OCI-LY7 (cell line): ENCODE measurements at regions not wholly inside any gene's neighbourhood (a gene's known extent, or its start where the extent isn't known, plus 50 kb on each side); places are given as distances from the start of the nearest gene placed in this dataset.

Experiments
- BruUV-seq: library from RNA; stranded (reverse); fragments of 400-500 nt; replicated peaks from 2 replicates; lab custom pipeline; 2021; lab: Mats Ljungman, UMichigan
- CTCF ChIA-PET: fragments of 300-600 bp; sonication (Branson Sonifier 250); formaldehyde crosslinking; loops from one replicate; lab custom pipeline; 2022; ENCODE audit warnings: antibody characterized with exemption; ENCODE audit not compliant: unreplicated experiment; lab: Charles Lee
- POLR2A ChIA-PET: fragments of 300-600 bp; sonication (Branson Sonifier 250); formaldehyde crosslinking; loops from one replicate; lab custom pipeline; 2022; ENCODE audit warnings: antibody characterized with exemption; lab: Charles Lee
- DNase-seq: peaks from one replicate; pipeline ENCODE4 v3.0.0-alpha.2; 2015; ENCODE audit warnings: low spot score
- H2AFZ ChIP-seq: fragments of 200-600 bp; sonication (generic), shearing (Covaris generic); 2 replicates; pipeline ENCODE4 v1.6.1; 2014; ENCODE audit warnings: mild to moderate bottlenecking, antibody characterized with exemption, low read length, moderate library complexity
- H3K27ac ChIP-seq: fragments of 200-600 bp; sonication (generic); 2 replicates; pipeline ENCODE4 v1.5.1; 2014; ENCODE audit warnings: mixed run types, low read depth, mild to moderate bottlenecking, moderate library complexity, low read length, inconsistent platforms; ENCODE audit not compliant: poor library complexity, severe bottlenecking
- H3K36me3 ChIP-seq: fragments of 200-600 bp; sonication (generic); 2 replicates; pipeline ENCODE4 v1.6.1; 2014; ENCODE audit warnings: mild to moderate bottlenecking, antibody characterized with exemption, low read length, moderate library complexity, mixed read lengths; ENCODE audit not compliant: insufficient read depth
- H3K4me1 ChIP-seq: fragments of 200-600 bp; sonication (generic); 2 replicates; pipeline ENCODE4 v1.5.1; 2014; ENCODE audit warnings: mild to moderate bottlenecking, low read length; ENCODE audit not compliant: insufficient read depth, poor library complexity, severe bottlenecking
- H3K4me2 ChIP-seq: fragments of 200-600 bp; sonication (generic); 2 replicates; pipeline ENCODE4 v1.6.1; 2014; ENCODE audit warnings: mild to moderate bottlenecking, low read length
- H3K4me3 ChIP-seq: fragments of 200-600 bp; sonication (generic); 2 replicates; pipeline ENCODE4 v1.5.1; 2014; ENCODE audit warnings: mild to moderate bottlenecking, low read depth, low read length; ENCODE audit not compliant: poor library complexity, severe bottlenecking
- H3K79me2 ChIP-seq: fragments of 200-600 bp; sonication (generic); 2 replicates; pipeline ENCODE4 v1.6.1; 2016; ENCODE audit warnings: low read depth, mild to moderate bottlenecking, low read length, moderate library complexity, mixed read lengths; ENCODE audit not compliant: insufficient read depth
- H3K9me2 ChIP-seq: fragments of 200-600 bp; sonication (generic); 2 replicates; pipeline ENCODE4 v1.6.1; 2016; ENCODE audit warnings: mild to moderate bottlenecking, low read length, mixed read lengths; ENCODE audit not compliant: insufficient read depth
- H3K9me3 ChIP-seq: fragments of 200-600 bp; sonication (generic); 2 replicates; pipeline ENCODE4 v1.6.1; 2014; ENCODE audit warnings: mild to moderate bottlenecking, mixed run types, low read length, mixed read lengths
- H4K20me1 ChIP-seq: fragments of 200-600 bp; sonication (generic); 2 replicates; pipeline ENCODE4 v1.6.1; 2014; ENCODE audit warnings: mild to moderate bottlenecking, antibody characterized with exemption, low read length, moderate library complexity, mixed read lengths; ENCODE audit not compliant: insufficient read depth
- EZH2phosphoT487 ChIP-seq: fragments of 200-600 bp; sonication (generic); IDR thresholded peaks from 2 replicates; pipeline ENCODE4 v1.6.1; 2018; ENCODE audit warnings: low read depth, borderline replicate concordance, mild to moderate bottlenecking, mixed run types, antibody characterized with exemption, low read length, moderate library complexity, mixed read lengths
- intact Hi-C: fragments of 100-400 bp; cut with micrococcal nuclease; formaldehyde crosslinking; loops from one replicate; pipeline ENCODE4 v1.10.0; 2022; ENCODE audit not compliant: unreplicated experiment
- TF ChIP-seq, protein P1 (sequence below): fragments of 200-600 bp; sonication (generic); conservative IDR thresholded peaks from 2 replicates; pipeline ENCODE4 v1.5.1; 2014; ENCODE audit warnings: mild to moderate bottlenecking, antibody characterized with exemption, low read length, moderate library complexity, mixed read lengths

DNA sequence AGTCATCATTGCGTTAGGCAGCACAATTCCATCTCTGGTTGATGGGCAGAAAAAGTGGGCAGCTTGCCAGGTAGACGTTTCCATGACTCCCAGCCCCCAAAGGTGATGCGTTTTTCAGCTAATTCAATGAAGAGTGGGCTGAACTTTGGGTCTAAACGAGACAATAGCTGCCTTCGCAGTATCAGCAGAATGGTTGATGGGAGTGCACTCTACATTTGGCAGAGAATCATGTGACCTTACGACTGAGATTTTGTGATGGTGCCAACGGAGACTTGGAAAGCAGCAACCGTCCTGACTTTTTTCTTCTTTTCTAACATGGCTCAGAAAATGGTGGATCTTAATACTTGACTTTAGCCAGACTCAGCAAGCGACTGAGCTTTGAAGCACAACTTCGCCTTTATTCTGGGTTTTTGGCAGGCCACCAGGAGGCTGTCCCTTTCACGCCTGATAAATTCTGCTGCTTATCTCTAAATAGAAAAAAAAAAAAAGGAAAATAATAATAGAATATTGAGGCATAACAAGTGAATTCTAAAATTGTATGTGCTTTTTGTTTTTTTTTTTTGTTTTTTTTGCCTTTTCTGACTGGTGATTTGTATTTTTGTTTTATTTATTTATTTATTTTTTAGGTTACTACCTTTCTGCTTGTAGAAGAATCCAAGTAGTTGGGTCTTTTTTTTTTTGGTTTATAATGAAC, 804.8 kb downstream of the USP25 start:
- Histone ChIP-seq H4K20me1 (no peaks in the 10 kb centered on the region), H3K4me3 (no peak overlapping the region), H3K4me1 (no peaks in the 10 kb centered on the region), H3K9me2 (no peaks in the 10 kb centered on the region), H3K4me2 (no peak overlapping the region), H2AFZ (no peak overlapping the region), H3K36me3 (no peaks in the 10 kb centered on the region), H3K9me3 (peaks cover 9% of the 10 kb centered on the region; the same call in 1 of the 2 replicates), H3K27ac (no peak overlapping the region), H3K79me2 (no peaks in the 10 kb centered on the region)
- no peak for TF ChIP-seq EZH2phosphoT487
- TF ChIP-seq, protein P1, sequence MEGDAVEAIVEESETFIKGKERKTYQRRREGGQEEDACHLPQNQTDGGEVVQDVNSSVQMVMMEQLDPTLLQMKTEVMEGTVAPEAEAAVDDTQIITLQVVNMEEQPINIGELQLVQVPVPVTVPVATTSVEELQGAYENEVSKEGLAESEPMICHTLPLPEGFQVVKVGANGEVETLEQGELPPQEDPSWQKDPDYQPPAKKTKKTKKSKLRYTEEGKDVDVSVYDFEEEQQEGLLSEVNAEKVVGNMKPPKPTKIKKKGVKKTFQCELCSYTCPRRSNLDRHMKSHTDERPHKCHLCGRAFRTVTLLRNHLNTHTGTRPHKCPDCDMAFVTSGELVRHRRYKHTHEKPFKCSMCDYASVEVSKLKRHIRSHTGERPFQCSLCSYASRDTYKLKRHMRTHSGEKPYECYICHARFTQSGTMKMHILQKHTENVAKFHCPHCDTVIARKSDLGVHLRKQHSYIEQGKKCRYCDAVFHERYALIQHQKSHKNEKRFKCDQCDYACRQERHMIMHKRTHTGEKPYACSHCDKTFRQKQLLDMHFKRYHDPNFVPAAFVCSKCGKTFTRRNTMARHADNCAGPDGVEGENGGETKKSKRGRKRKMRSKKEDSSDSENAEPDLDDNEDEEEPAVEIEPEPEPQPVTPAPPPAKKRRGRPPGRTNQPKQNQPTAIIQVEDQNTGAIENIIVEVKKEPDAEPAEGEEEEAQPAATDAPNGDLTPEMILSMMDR, result no peak
- POLR2A ChIA-PET, result no interaction called here
- CTCF ChIA-PET, result no interaction called here
- BruUV-seq, result no TSS peak
- DNase-seq, result no peak
- intact Hi-C loops, result no loop called here

DNA sequence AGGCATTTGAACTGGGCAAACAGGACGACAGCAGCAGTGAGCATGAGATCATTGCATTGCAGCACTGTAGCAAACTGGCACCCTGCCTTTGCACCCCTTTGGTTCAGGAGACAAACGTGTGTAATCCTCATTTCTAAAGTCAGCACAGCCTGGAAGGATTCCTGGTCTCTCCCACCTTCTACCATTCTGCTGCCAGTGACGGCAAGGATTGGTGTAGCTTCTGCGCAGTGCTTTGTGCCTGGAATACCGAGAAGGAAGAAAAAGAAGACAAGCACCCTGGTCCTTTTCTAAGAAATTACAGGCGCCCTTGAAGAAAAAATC, 805.3 kb downstream of the USP25 start:
- Histone ChIP-seq H3K9me2 (no peaks in the 10 kb centered on the region), H4K20me1 (no peaks in the 10 kb centered on the region), H3K79me2 (no peaks in the 10 kb centered on the region), H2AFZ (no peak overlapping the region), H3K4me2 (no peak overlapping the region), H3K27ac (no peak overlapping the region), H3K4me1 (no peaks in the 10 kb centered on the region), H3K9me3 (peaks cover 9% of the 10 kb centered on the region; the same call in 1 of the 2 replicates), H3K4me3 (no peak overlapping the region), H3K36me3 (no peaks in the 10 kb centered on the region)
- no peak for TF ChIP-seq EZH2phosphoT487
- TF ChIP-seq, protein P1, result no peak
- intact Hi-C loops, result no loop called here
- POLR2A ChIA-PET, result no interaction called here
- CTCF ChIA-PET, result no interaction called here
- DNase-seq, result no peak
- BruUV-seq, result no TSS peak

DNA sequence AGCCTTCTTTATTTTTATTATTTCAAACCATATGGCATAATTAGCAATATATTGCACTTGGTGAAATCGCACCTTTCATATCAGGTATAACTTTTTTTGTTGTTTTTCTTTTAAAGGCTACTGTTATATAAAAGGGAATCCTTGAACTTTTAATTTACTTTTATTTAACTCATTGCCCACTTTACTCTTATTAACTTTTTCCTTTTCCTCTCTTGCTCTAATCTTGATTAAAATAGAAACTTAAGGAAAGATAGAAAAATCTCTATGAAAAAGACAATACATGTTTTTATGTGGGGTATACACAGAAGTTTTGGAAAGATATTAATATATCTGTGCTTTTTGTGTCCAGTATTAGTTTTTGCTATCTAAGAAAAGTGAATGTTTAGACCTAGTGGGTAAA, 805.8 kb downstream of the USP25 start:
- Histone ChIP-seq H3K4me3 (no peak overlapping the region), H3K9me2 (no peaks in the 10 kb centered on the region), H3K79me2 (no peaks in the 10 kb centered on the region), H3K27ac (no peak overlapping the region), H3K4me1 (no peaks in the 10 kb centered on the region), H3K9me3 (peaks cover 9% of the 10 kb centered on the region; the same call in 1 of the 2 replicates), H3K4me2 (no peak overlapping the region), H4K20me1 (no peaks in the 10 kb centered on the region), H2AFZ (no peak overlapping the region), H3K36me3 (no peaks in the 10 kb centered on the region)
- TF ChIP-seq, protein P1, result no peak
- TF ChIP-seq EZH2phosphoT487, result no peak
- ChIA-PET POLR2A (no interaction called here), CTCF (no interaction called here)
- BruUV-seq, result no TSS peak
- DNase-seq, result no peak
- intact Hi-C loops, result no loop called here
